Bronchial epithelial cell (primary cell): ENCODE measurements at regions not wholly inside any gene's neighbourhood (a gene's known extent, or its start where the extent isn't known, plus 50 kb on each side); places are given as distances from the start of the nearest gene placed in this dataset.

Experiments used
- DNase-seq: peaks from one replicate; pipeline ENCODE4 v3.0.0-alpha.2; 2010; ENCODE audit warnings: low read depth
- FAIRE-seq: peaks from 2 replicates; lab custom pipeline; 2011; peaks lifted over from hg19 to GRCh38; lab: Jason Lieb, UNC
- H3K27me3 ChIP-seq: 2 replicates; pipeline ENCODE4 v1.5.1; 2011; ENCODE audit warnings: low read length; ENCODE audit not compliant: control insufficient read depth, insufficient read depth
- H3K36me3 ChIP-seq: 2 replicates; pipeline ENCODE4 v1.5.1; 2011; ENCODE audit warnings: low read length; ENCODE audit not compliant: control insufficient read depth, insufficient read depth
- H3K4me3 ChIP-seq: 2 replicates; pipeline ENCODE4 v1.5.1; 2011; ENCODE audit warnings: mild to moderate bottlenecking, low read depth, low read length, control low read depth
- CTCF ChIP-seq: IDR thresholded peaks from 2 replicates; pipeline ENCODE4 v1.5.1; 2011; ENCODE audit warnings: mild to moderate bottlenecking, moderate library complexity, low read length, control low read depth, inconsistent platforms; ENCODE audit not compliant: insufficient read depth, severe bottlenecking

GRCh38 chr2:9156483-9156882 lies 50.1 kb upstream of the ASAP2 start:
- no peak for FAIRE-seq

GRCh38 chr2:9154061-9154460 lies 52.6 kb upstream of the ASAP2 start:
- FAIRE-seq: no peak

More at GRCh38 chr2:9156483-9156882, 50.1 kb upstream of the ASAP2 start:
- Histone ChIP-seq H3K4me3 (no peak overlapping the region), H3K36me3 (no peaks in the 10 kb centered on the region), H3K27me3 (no peaks in the 10 kb centered on the region)
- no peak for DNase-seq
- no peak for TF ChIP-seq CTCF

GRCh38 chr2:9153643-9153980 lies 53.0 kb upstream of the ASAP2 start:
- no peaks in the 10 kb centered on the region for H3K27me3 ChIP-seq
- DNase-seq: no peak
- no peak overlapping the region for H3K4me3 ChIP-seq
- H3K36me3 ChIP-seq: no peaks in the 10 kb centered on the region
- no peak for TF ChIP-seq CTCF
- no peak for FAIRE-seq

More at GRCh38 chr2:9154061-9154460, 52.6 kb upstream of the ASAP2 start:
- no peak for TF ChIP-seq CTCF
- Histone ChIP-seq H3K4me3 (no peak overlapping the region), H3K27me3 (no peaks in the 10 kb centered on the region), H3K36me3 (no peaks in the 10 kb centered on the region)
- DNase-seq: no peak

GRCh38 chr2:9152975-9153642 lies 53.5 kb upstream of the ASAP2 start:
- no peak for DNase-seq
- no peak for TF ChIP-seq CTCF
- no peak for FAIRE-seq
- Histone ChIP-seq H3K27me3 (no peaks in the 10 kb centered on the region), H3K36me3 (no peaks in the 10 kb centered on the region), H3K4me3 (no peak overlapping the region)

GRCh38 chr2:9150906-9151305 lies 55.7 kb upstream of the ASAP2 start:
- DNase-seq (no peak), FAIRE-seq (no peak)
- H3K27me3 ChIP-seq: no peaks in the 10 kb centered on the region
- no peak for TF ChIP-seq CTCF
- no peak overlapping the region for H3K4me3 ChIP-seq
- no peaks in the 10 kb centered on the region for H3K36me3 ChIP-seq

- FAIRE-seq: no peak
- Histone ChIP-seq H3K4me3 (no peak overlapping the region), H3K36me3 (no peaks in the 10 kb centered on the region), H3K27me3 (no peaks in the 10 kb centered on the region)
- no peak for TF ChIP-seq CTCF
- no peak for DNase-seq
Observed at GRCh38 chr2:9150568-9150900, 56.1 kb upstream of the ASAP2 start.
